ENCODE measurements at regions not wholly inside any gene's neighbourhood (a gene's known extent, or its start where the extent isn't known, plus 50 kb on each side); places are given as distances from the start of the nearest gene placed in this dataset.
"Not testable (repeated sequence)": the region's sequence is repeated elsewhere in the genome, so short reads cannot be mapped to it uniquely, and the experiment has no call there.

GRCh38 chr4:53959343-53960120 lies 104.9 kb downstream of the CHIC2 start:
- peaks cover 6% of the 10 kb centered on the region for H3K4me1 ChIP-seq (ENCODE audit: insufficient read depth, low read length)
- no peak overlapping the region for H3K9ac ChIP-seq (ENCODE audit: low read depth, low read length)
- no peaks in the 10 kb centered on the region for H3K9me3 ChIP-seq (ENCODE audit: control insufficient read depth, insufficient read depth, low read length)
- no peaks in the 10 kb centered on the region for H3K36me3 ChIP-seq (ENCODE audit: insufficient read depth, low read length)

DNA sequence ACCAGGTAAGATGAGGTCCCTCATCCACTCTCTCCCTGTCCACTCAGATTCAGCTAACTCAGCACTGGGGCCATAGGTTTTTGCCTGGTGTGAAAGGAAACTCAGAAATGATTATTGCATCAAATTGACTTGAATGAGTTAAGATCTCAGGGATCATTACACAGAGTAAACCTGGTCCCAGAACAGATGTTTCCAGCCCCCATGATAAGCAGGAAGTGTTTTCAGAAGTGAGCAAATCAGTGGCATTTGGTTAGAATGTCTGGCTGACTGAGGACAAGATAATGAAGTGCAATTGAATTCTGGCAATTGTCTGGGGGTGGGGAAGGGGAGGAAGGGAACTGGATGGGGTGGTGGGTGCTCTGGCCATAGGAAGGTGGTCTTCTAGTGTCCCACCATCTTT lies 108.0 kb downstream of the CHIC2 start:
- no peak overlapping the region for H3K9ac ChIP-seq (ENCODE audit: low read depth, low read length)
- H3K9me3 ChIP-seq (ENCODE audit: control insufficient read depth, insufficient read depth, low read length) = no peaks in the 10 kb centered on the region
- H3K4me1 ChIP-seq (ENCODE audit: insufficient read depth, low read length) = peaks cover 6% of the 10 kb centered on the region; the same call in 1 of the 2 replicates
- no peaks in the 10 kb centered on the region for H3K36me3 ChIP-seq (ENCODE audit: insufficient read depth, low read length)

GRCh38 chr4:53956053-53956452 lies 108.4 kb downstream of the CHIC2 start:
- Histone ChIP-seq H3K9ac (ENCODE audit: low read depth, low read length) (no peak overlapping the region), H3K9me3 (ENCODE audit: control insufficient read depth, insufficient read depth, low read length) (no peaks in the 10 kb centered on the region), H3K4me1 (ENCODE audit: insufficient read depth, low read length) (peaks cover 6% of the 10 kb centered on the region; the same call in 1 of the 2 replicates), H3K36me3 (ENCODE audit: insufficient read depth, low read length) (no peaks in the 10 kb centered on the region)

DNA sequence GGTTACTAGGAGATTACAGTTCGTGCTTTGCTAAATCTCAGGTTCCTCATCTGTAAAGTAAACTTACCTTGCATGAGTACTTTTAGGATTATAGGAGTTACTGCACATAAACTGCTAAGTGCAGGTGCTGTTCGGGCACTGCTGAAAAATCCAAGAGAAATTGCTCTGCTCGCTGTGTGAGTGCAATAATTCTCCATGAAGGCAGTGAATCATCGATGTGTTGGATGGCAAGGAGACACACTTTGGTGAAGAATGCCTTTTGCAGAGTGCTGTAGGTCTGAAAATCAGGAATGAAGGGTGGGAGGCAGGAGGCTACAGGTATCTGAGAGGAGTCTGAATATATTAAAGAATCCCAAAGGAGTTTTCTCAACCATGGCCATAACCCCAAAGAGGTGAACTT lies 113.0 kb downstream of the CHIC2 start:
- Histone ChIP-seq H3K36me3 (ENCODE audit: insufficient read depth, low read length) (no peaks in the 10 kb centered on the region), H3K4me1 (ENCODE audit: insufficient read depth, low read length) (no peaks in the 10 kb centered on the region), H3K9ac (ENCODE audit: low read depth, low read length) (no peak overlapping the region), H3K9me3 (ENCODE audit: control insufficient read depth, insufficient read depth, low read length) (no peaks in the 10 kb centered on the region)

- H3K9ac ChIP-seq (ENCODE audit: low read depth, low read length) = no peak overlapping the region
- no peaks in the 10 kb centered on the region for H3K36me3 ChIP-seq (ENCODE audit: insufficient read depth, low read length)
- no peaks in the 10 kb centered on the region for H3K4me1 ChIP-seq (ENCODE audit: insufficient read depth, low read length)
- H3K9me3 ChIP-seq (ENCODE audit: control insufficient read depth, insufficient read depth, low read length) = no peaks in the 10 kb centered on the region; the same call in 1 of the 2 replicates
Measured at GRCh38 chr4:53943345-53944085, 120.9 kb downstream of the CHIC2 start.

DNA sequence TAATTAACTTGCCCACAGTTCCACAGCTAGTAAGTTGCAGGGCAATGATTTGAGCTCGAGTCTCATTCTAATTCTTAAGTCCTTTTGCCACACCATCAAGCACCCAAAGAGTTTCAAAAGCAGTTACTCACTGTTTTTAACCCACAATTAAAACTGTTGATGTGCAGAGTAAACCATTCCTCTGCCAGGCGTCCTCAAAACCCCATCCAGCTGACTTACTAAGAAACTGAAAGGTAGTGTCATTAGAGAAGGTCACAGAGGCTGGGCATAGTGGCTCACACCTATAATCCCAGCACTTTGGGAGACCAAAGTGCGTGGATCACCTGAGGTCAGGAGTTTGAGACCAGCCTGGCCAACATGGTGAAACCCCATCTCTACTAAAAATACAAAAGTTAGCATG lies 121.7 kb downstream of the CHIC2 start:
- Histone ChIP-seq H3K9me3 (ENCODE audit: control insufficient read depth, insufficient read depth, low read length) (no peaks in the 10 kb centered on the region; the same call in 1 of the 2 replicates), H3K4me1 (ENCODE audit: insufficient read depth, low read length) (no peaks in the 10 kb centered on the region), H3K9ac (ENCODE audit: low read depth, low read length) (no peak overlapping the region), H3K36me3 (ENCODE audit: insufficient read depth, low read length) (no peaks in the 10 kb centered on the region)

GRCh38 chr4:53941331-53941730 lies 123.1 kb downstream of the CHIC2 start:
- H3K36me3 ChIP-seq (ENCODE audit: insufficient read depth, low read length) = no peaks in the 10 kb centered on the region
- no peaks in the 10 kb centered on the region; the same call in 1 of the 2 replicates for H3K9me3 ChIP-seq (ENCODE audit: control insufficient read depth, insufficient read depth, low read length)
- no peaks in the 10 kb centered on the region for H3K4me1 ChIP-seq (ENCODE audit: insufficient read depth, low read length)
- no peak overlapping the region for H3K9ac ChIP-seq (ENCODE audit: low read depth, low read length)

- not testable (repeated sequence) for H3K4me1 ChIP-seq (ENCODE audit: insufficient read depth, low read length); H3K9me3 ChIP-seq (ENCODE audit: control insufficient read depth, insufficient read depth, low read length); H3K9ac ChIP-seq (ENCODE audit: low read depth, low read length); H3K36me3 ChIP-seq (ENCODE audit: insufficient read depth, low read length)
Measured at GRCh38 chr4:53939892-53940291, 124.5 kb downstream of the CHIC2 start.

GRCh38 chr4:53937918-53938317 lies 126.5 kb downstream of the CHIC2 start:
- no peak overlapping the region for H3K9ac ChIP-seq (ENCODE audit: low read depth, low read length)
- H3K4me1 ChIP-seq (ENCODE audit: insufficient read depth, low read length) = no peaks in the 10 kb centered on the region
- no peaks in the 10 kb centered on the region for H3K36me3 ChIP-seq (ENCODE audit: insufficient read depth, low read length)
- H3K9me3 ChIP-seq (ENCODE audit: control insufficient read depth, insufficient read depth, low read length) = no peaks in the 10 kb centered on the region; the same call in 1 of the 2 replicates

DNA sequence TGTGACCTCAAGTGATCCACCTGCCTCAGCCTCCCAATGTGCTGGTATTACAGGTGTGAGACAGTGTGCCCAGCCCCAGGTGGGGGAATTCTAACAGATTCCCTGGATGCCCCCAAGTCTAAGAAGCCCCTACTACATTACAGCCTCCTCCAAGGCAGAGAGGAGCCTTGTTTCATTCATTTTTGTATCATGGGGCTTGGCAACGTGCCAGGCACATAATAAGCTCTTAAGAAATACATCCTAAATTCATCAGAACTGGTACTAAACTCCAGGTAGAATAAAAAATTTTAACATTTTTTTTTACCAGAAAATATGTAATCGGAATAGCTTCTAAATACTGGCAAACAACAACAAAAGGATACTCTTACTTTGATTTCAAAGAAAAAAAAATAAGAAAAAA lies 127.1 kb downstream of the CHIC2 start:
- H3K36me3 ChIP-seq (ENCODE audit: insufficient read depth, low read length) = no peaks in the 10 kb centered on the region
- H3K9ac ChIP-seq (ENCODE audit: low read depth, low read length) = no peak overlapping the region
- H3K9me3 ChIP-seq (ENCODE audit: control insufficient read depth, insufficient read depth, low read length) = no peaks in the 10 kb centered on the region; the same call in 1 of the 2 replicates
- no peaks in the 10 kb centered on the region for H3K4me1 ChIP-seq (ENCODE audit: insufficient read depth, low read length)

DNA sequence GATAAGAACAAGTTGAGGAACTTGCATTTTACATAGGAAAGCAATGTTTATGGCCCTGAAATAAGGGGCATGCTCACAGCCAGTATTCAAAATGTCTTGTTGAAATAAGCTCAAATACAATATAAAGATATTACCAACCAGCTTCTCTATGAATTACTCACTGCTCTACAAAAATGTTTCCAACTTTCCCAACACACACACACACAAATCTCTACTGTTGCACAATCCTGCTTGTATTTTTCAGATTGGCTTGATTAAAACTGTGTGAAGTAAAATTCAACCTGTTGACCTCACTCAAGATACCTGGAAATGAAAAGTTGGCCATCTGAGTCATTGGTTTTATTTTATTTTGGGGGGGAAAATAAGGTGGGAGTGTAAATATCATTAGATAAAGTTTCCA lies 128.6 kb downstream of the CHIC2 start:
- Histone ChIP-seq H3K9me3 (ENCODE audit: control insufficient read depth, insufficient read depth, low read length) (no peaks in the 10 kb centered on the region; the same call in 1 of the 2 replicates), H3K9ac (ENCODE audit: low read depth, low read length) (no peak overlapping the region)

DNA sequence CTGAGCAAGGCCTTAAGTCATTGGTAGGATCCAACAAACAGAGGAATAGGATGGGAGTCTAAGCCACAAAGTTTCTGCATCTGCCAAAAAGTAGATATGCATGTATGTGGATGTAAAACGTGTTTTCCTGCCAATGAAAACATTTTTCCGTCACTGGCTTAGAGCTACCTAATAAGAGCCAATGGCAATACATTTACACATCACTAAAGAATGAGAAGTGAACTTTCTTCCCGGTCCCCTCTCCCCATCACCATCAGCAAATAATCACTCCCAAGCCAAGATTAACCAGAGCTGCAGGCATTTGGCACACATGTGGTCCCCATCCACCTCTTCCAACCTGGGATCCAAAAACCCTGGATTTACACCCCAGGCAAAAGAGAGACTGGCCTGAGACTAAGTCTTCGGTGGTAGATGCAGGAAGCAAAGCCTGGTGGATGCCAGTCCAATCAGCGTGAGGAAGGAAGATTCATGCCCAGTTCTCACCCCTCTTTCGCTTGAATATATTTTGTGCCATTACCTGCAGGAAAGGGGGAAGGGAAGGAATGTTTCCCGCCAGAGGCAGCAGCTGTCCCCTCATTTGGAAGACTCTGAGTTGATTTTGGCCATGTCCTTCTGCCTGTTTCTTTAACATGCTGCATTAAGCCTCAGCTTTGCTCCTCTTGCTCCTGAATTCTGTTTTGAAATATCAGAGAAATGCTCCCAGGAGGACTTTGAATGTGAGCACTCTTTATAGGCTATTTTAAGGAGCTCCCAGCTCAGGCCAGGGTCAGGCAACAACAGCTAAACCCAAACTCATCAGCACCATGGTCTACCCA lies 131.4 kb downstream of the CHIC2 start:
- Histone ChIP-seq H3K4me1 (ENCODE audit: insufficient read depth, low read length) (no peaks in the 10 kb centered on the region), H3K9ac (ENCODE audit: low read depth, low read length) (no peak overlapping the region), H3K9me3 (ENCODE audit: control insufficient read depth, insufficient read depth, low read length) (no peaks in the 10 kb centered on the region), H3K36me3 (ENCODE audit: insufficient read depth, low read length) (no peaks in the 10 kb centered on the region)

More for the DNA sequence above, 128.6 kb downstream of the CHIC2 start:
- Histone ChIP-seq H3K4me1 (ENCODE audit: insufficient read depth, low read length) (no peaks in the 10 kb centered on the region), H3K36me3 (ENCODE audit: insufficient read depth, low read length) (no peaks in the 10 kb centered on the region)

DNA sequence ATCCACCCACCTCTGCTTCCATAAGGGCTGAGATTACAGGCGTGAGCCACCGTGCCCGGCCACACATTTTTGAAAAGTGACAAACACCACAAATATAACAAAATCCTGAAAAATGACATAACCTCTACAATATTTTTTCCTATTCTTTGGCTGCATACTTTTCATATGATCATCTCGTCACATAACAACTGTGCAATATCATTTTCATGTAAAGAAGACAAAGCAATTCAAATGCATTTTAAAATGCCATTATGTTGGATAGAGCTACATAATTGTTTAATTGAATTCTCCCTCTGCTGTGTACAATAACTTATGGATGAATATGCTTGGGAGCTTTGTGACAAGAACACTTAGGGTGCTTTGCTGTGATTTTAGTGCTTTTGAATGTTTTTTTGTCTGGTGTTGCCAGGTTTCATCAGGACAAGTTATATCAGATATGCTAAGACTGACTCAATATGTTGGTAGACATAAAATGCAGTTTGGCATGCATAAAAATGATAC lies 132.9 kb downstream of the CHIC2 start:
- Histone ChIP-seq H3K9me3 (ENCODE audit: control insufficient read depth, insufficient read depth, low read length) (no peaks in the 10 kb centered on the region), H3K4me1 (ENCODE audit: insufficient read depth, low read length) (no peaks in the 10 kb centered on the region), H3K36me3 (ENCODE audit: insufficient read depth, low read length) (no peaks in the 10 kb centered on the region), H3K9ac (ENCODE audit: low read depth, low read length) (no peak overlapping the region)
